Psoas muscle (tissue), 7 donors: ENCODE measurements at regions not wholly inside any gene's neighbourhood (a gene's known extent, or its start where the extent isn't known, plus 50 kb on each side); places are given as distances from the start of the nearest gene placed in this dataset.

Source experiments
- ATAC-seq, 4 donors: fragments of 200-7000 bp; cut with Tn5 transposase; one replicate each; pipeline ENCODE4 v1.9.1; 2020; ENCODE audit warnings: moderate library complexity in 3 of 4, mild to moderate bottlenecking in 2 of 4
- DNase-seq, 2 donors: peaks; one replicate each; pipeline ENCODE4 v3.0.0-alpha.2; 2020
- H3K27ac ChIP-seq: fragments of 200-600 bp; one replicate; pipeline ENCODE4 v1.8.0; 2022
- H3K27me3 ChIP-seq, 3 donors: fragments of 200-600 bp in 1 of 3; one replicate each; pipeline versions ENCODE4 v1.6.1 to v1.8.0; 2013 to 2022; ENCODE audit warnings: low read length in 2 of 3, mild to moderate bottlenecking in 2 of 3, moderate library complexity in 1 of 3; ENCODE audit not compliant: insufficient read depth in 3 of 3
- H3K36me3 ChIP-seq, 2 donors: fragments of 200-600 bp in 1 of 2; one replicate each; pipeline versions ENCODE4 v1.6.1 to v1.8.0; 2013 to 2022; ENCODE audit warnings: low read depth in 1 of 2, mild to moderate bottlenecking in 1 of 2, moderate library complexity in 1 of 2; ENCODE audit not compliant: insufficient read depth in 1 of 2
- H3K4me1 ChIP-seq: fragments of 200-600 bp; one replicate; pipeline ENCODE4 v1.8.0; 2022
- H3K4me3 ChIP-seq: fragments of 200-600 bp; one replicate; pipeline ENCODE4 v1.8.0; 2022; ENCODE audit warnings: mild to moderate bottlenecking
- H3K9me3 ChIP-seq: fragments of 200-600 bp; one replicate; pipeline ENCODE4 v1.8.0; 2022
- whole genome bisulfite sequencing, 3 donors: extraction: QIAGEN DNeasy Blood & Tissue Kit; methylation state at CpG; one replicate each; pipeline versions ENCODE4 v1.1.6 to v1.1.7; 2013; 5-methylcytosine and 5-hydroxymethylcytosine counted together
- intact Hi-C, 2 donors: fragments of 100-400 bp; cut with DNase I; formaldehyde crosslinking; loops; one replicate each; pipeline versions ENCODE4 v1.11.0 to v1.14.2; 2022
- TF ChIP-seq, protein P1 (sequence below): fragments of 200-600 bp; IDR thresholded peaks from one replicate; pipeline ENCODE4 v1.8.0; 2022; ENCODE audit warnings: antibody characterized with exemption
- donor health status: healthy with polysubstance abuse.
- donor health status: DM: no; HTN: no; CAD: no; lungs with moderate emphysema.
- donor health status: Bipolar disorder and iron deficiency.
- donor health status: healthy.
- donor health status: DM: yes; HTN: yes; CAD: no.
- donor health status: DM: no; HTN: no; CAD: no.
- donor health status: DM: yes; HTN: yes; CAD: no.

DNA sequence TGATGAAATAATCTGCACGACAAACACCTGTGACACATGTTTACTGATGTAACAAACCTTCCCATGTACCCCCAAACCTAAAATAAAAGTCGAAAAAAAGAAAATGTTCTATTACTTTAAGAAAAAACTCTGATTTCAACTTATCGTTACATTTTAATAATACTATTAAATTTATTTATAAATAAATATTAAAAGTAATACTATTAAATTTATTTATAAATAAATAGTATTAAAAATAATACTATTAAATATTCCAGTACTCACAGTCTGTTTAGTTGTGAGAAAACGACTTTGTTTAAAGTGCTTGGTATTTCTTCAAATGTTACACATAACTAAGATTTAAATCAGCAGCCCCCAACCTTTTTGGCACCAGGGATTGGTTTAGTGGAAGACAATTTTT, 471.6 kb upstream of the PRKX start:
- Histone ChIP-seq H3K4me3 (no peak overlapping the region), H3K4me1 (no peaks in the 10 kb centered on the region), H3K27me3 (no peaks in the 10 kb centered on the region), H3K36me3 (no peaks in the 10 kb centered on the region), H3K27ac (no peak overlapping the region), H3K9me3 (no peaks in the 10 kb centered on the region)
- ATAC-seq (no peak), DNase-seq (no peak)
- TF ChIP-seq, protein P1, sequence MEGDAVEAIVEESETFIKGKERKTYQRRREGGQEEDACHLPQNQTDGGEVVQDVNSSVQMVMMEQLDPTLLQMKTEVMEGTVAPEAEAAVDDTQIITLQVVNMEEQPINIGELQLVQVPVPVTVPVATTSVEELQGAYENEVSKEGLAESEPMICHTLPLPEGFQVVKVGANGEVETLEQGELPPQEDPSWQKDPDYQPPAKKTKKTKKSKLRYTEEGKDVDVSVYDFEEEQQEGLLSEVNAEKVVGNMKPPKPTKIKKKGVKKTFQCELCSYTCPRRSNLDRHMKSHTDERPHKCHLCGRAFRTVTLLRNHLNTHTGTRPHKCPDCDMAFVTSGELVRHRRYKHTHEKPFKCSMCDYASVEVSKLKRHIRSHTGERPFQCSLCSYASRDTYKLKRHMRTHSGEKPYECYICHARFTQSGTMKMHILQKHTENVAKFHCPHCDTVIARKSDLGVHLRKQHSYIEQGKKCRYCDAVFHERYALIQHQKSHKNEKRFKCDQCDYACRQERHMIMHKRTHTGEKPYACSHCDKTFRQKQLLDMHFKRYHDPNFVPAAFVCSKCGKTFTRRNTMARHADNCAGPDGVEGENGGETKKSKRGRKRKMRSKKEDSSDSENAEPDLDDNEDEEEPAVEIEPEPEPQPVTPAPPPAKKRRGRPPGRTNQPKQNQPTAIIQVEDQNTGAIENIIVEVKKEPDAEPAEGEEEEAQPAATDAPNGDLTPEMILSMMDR: no peak
- WGBS, 3 donors: 76 to 83% (median 80%) methylated on average over 4 of the region's 4 CpGs
- intact Hi-C loops: no loop called here

DNA sequence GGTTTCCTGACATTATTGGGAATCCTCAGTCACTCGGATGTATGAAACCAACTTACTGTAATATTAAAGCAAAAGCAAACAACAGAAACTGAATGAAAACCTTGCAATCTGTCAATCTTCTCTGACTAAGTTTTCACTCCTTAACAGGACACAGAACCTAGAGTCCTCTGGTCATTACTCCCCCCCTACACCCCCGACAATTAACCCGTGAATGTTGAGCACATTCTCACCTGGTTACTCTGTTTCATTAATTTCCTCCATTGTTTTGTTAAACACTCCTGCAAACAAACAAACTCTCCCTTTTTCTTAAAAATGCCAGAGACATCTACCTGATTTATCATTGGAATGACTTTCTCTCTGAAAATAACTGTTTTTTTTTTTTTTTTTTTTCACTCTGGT, 469.0 kb upstream of the PRKX start:
- ATAC-seq (no peak), DNase-seq (no peak)
- Histone ChIP-seq H3K9me3 (no peaks in the 10 kb centered on the region), H3K4me3 (no peak overlapping the region), H3K27ac (no peak overlapping the region), H3K36me3 (no peaks in the 10 kb centered on the region), H3K27me3 (no peaks in the 10 kb centered on the region), H3K4me1 (no peaks in the 10 kb centered on the region)
- intact Hi-C loops: no loop called here
- WGBS, 3 donors: 58 to 74% (median 69%) methylated on average over 3 of the region's 3 CpGs
- TF ChIP-seq, protein P1: no peak

DNA sequence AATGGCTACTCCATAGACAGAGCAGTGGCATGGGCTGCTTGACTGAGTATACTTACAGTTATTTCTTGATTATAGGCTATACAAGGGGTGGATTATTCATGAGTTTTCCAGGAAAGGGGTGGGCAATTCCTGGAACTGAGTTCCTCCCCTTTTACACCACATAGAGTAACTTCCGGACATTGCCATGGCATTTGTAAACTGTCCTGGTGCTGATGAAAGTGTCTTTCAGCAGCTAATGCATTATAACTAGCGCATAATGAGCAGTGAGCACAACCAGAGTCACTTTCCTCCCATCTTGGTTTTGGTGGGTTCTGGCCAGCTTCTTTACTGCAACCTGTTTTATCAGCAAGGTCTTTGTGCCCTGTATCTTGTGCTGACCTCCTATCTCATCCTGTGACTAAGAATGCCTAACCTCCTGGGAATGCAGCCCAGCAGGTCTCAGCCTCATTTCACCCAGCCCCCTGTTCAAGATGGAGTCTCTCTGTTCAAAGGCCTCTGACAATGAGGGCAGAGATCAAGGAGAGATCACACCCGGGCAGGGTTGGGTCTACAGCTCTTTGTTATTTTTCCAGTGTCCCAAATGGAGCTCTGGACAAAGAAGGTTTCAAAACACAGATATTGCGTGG, 468.4 kb upstream of the PRKX start:
- 62 to 69% (median 69%) methylated on average over 4 of the region's 4 CpGs for WGBS, 3 donors
- intact Hi-C loops: no loop called here
- H3K27ac ChIP-seq: no peak overlapping the region

DNA sequence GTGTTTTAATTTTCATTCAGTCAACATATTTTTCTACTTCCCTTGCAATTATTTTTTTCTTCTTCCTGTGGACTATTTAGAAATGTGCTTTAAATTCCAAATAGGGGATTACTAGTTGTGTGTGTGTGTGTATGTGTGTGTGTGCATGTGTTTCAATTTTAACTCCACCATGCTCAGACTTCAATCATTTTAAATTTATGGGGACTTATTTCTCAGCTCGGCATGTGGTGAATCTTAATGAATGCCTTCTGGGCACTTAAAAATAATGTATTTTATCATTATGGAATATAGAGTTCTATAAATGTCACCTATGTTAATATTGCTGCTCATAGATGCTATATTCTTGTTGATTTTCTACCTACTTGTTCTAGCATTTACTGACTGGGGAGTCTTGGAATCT, 465.6 kb upstream of the PRKX start:
- Histone ChIP-seq H3K27ac (no peak overlapping the region), H3K4me1 (no peaks in the 10 kb centered on the region), H3K9me3 (no peaks in the 10 kb centered on the region), H3K36me3 (no peaks in the 10 kb centered on the region), H3K4me3 (no peak overlapping the region), H3K27me3 (no peaks in the 10 kb centered on the region)
- WGBS, 3 donors: 31 to 50% (median 33%) methylated on average over 1 of the region's 1 CpG
- intact Hi-C loops: no loop called here
- ATAC-seq (no peak), DNase-seq (no peak)
- TF ChIP-seq, protein P1: no peak

More for the DNA sequence above, 468.4 kb upstream of the PRKX start:
- no peak for ATAC-seq
- Histone ChIP-seq H3K4me1 (no peaks in the 10 kb centered on the region), H3K4me3 (no peak overlapping the region), H3K36me3 (no peaks in the 10 kb centered on the region), H3K9me3 (no peaks in the 10 kb centered on the region), H3K27me3 (no peaks in the 10 kb centered on the region)
- TF ChIP-seq, protein P1: no peak
- no peak for DNase-seq

- intact Hi-C loops: no loop called here
- DNase-seq: no peak
- no peak overlapping the region for H3K27ac ChIP-seq
- H3K4me3 ChIP-seq: no peak overlapping the region
- 65 to 89% (median 82%) methylated on average over 3 of the region's 3 CpGs for WGBS, 3 donors
- H3K9me3 ChIP-seq: no peaks in the 10 kb centered on the region
- no peaks in the 10 kb centered on the region for H3K27me3 ChIP-seq
- no peaks in the 10 kb centered on the region for H3K36me3 ChIP-seq
- ATAC-seq: no peak
- H3K4me1 ChIP-seq: no peaks in the 10 kb centered on the region
- TF ChIP-seq, protein P1: no peak
Observed at GRCh38 chrX:4175221-4175620, 461.8 kb upstream of the PRKX start.
